Activated CD4-positive, alpha-beta T cell treated with anti-CD3 and anti-CD28 coated beads, Interleukin-2, amount 10 ng/mL, durations not matched to agents 7 days and 5 days (primary cell): ENCODE measurements at regions not wholly inside any gene's neighbourhood (a gene's known extent, or its start where the extent isn't known, plus 50 kb on each side); places are given as distances from the start of the nearest gene placed in this dataset.
"Not testable (repeated sequence)": the region's sequence is repeated elsewhere in the genome, so short reads cannot be mapped to it uniquely, and the experiment has no call there.

ENCODE experiments used
- CTCF ChIA-PET: fragments of 350-600 bp; sonication (Branson Sonifier 250); formaldehyde crosslinking; loops from one replicate; lab custom pipeline; 2021; ENCODE audit warnings: antibody characterized with exemption; lab: Charles Lee
- POLR2A ChIA-PET: fragments of 350-600 bp; sonication (Branson Sonifier 250); formaldehyde crosslinking; loops from one replicate; lab custom pipeline; 2021; ENCODE audit warnings: antibody characterized with exemption; lab: Charles Lee
- DNase-seq: peaks from one replicate; pipeline ENCODE4 v3.0.0-alpha.2; 2020
- H3K27ac Mint-ChIP-seq: one replicate; pipeline ENCODE4 v1.8.0; 2021; ENCODE audit warnings: mild to moderate bottlenecking, moderate library complexity, mixed read lengths
- H3K27me3 Mint-ChIP-seq: one replicate; pipeline ENCODE4 v1.8.0; 2021; ENCODE audit warnings: mixed read lengths
- H3K36me3 Mint-ChIP-seq: one replicate; pipeline ENCODE4 v1.8.0; 2021; ENCODE audit warnings: low read depth, mixed read lengths
- H3K4me1 Mint-ChIP-seq: one replicate; pipeline ENCODE4 v1.8.0; 2021; ENCODE audit warnings: mixed read lengths
- H3K4me3 Mint-ChIP-seq: one replicate; pipeline ENCODE4 v1.8.0; 2021; ENCODE audit warnings: mild to moderate bottlenecking, moderate library complexity, mixed read lengths
- H3K9me3 Mint-ChIP-seq: one replicate; pipeline ENCODE4 v1.8.0; 2021; ENCODE audit warnings: mixed read lengths

GRCh38 chr16:21529060-21529658, 70.2 kb upstream of the METTL9 start:
- POLR2A ChIA-PET, H3K27ac Mint-ChIP-seq, H3K4me1 Mint-ChIP-seq, H3K9me3 Mint-ChIP-seq, H3K36me3 Mint-ChIP-seq, DNase-seq, H3K27me3 Mint-ChIP-seq, H3K4me3 Mint-ChIP-seq: not testable (repeated sequence)
- CTCF ChIA-PET, result interaction anchor here (0.6 kb wide), 1 partner anchor 631 kb away, joined by 3 read pairs; no protein-coding TSS in a partner anchor

- CTCF ChIA-PET, result interaction anchor here (0.7 kb wide), 1 partner anchor 658 kb away, joined by 3 read pairs; no protein-coding TSS in a partner anchor
- H3K36me3 Mint-ChIP-seq, POLR2A ChIA-PET, H3K27me3 Mint-ChIP-seq, H3K4me3 Mint-ChIP-seq, H3K9me3 Mint-ChIP-seq, DNase-seq, H3K27ac Mint-ChIP-seq, H3K4me1 Mint-ChIP-seq: not testable (repeated sequence)
These were observed 68.5 kb upstream of the METTL9 start for GRCh38 chr16:21530729-21531383.

GRCh38 chr16:21532996-21533395, 66.4 kb upstream of the METTL9 start:
- H3K9me3 Mint-ChIP-seq, H3K4me1 Mint-ChIP-seq, DNase-seq, H3K4me3 Mint-ChIP-seq, H3K27ac Mint-ChIP-seq, H3K36me3 Mint-ChIP-seq, H3K27me3 Mint-ChIP-seq, POLR2A ChIA-PET, CTCF ChIA-PET: not testable (repeated sequence)

- POLR2A ChIA-PET, H3K36me3 Mint-ChIP-seq, H3K4me1 Mint-ChIP-seq, H3K27me3 Mint-ChIP-seq, H3K27ac Mint-ChIP-seq, CTCF ChIA-PET, DNase-seq, H3K4me3 Mint-ChIP-seq, H3K9me3 Mint-ChIP-seq: not testable (repeated sequence)
These were observed 65.9 kb upstream of the METTL9 start for GRCh38 chr16:21533474-21533873.

- H3K27me3 Mint-ChIP-seq, H3K4me3 Mint-ChIP-seq, H3K4me1 Mint-ChIP-seq, H3K36me3 Mint-ChIP-seq, POLR2A ChIA-PET, DNase-seq, H3K9me3 Mint-ChIP-seq, H3K27ac Mint-ChIP-seq, CTCF ChIA-PET: not testable (repeated sequence)
These were observed 64.8 kb upstream of the METTL9 start for GRCh38 chr16:21534561-21534960.

GRCh38 chr16:21535201-21535600, 64.2 kb upstream of the METTL9 start:
- H3K36me3 Mint-ChIP-seq, H3K9me3 Mint-ChIP-seq, CTCF ChIA-PET, H3K27ac Mint-ChIP-seq, H3K4me3 Mint-ChIP-seq, POLR2A ChIA-PET, DNase-seq, H3K27me3 Mint-ChIP-seq: not testable (repeated sequence)
- peaks cover 11% of the 10 kb centered on the region for H3K4me1 Mint-ChIP-seq

GRCh38 chr16:21536740-21537139, 62.6 kb upstream of the METTL9 start:
- DNase-seq, H3K9me3 Mint-ChIP-seq, CTCF ChIA-PET, H3K36me3 Mint-ChIP-seq, H3K4me3 Mint-ChIP-seq, H3K27me3 Mint-ChIP-seq, H3K27ac Mint-ChIP-seq, POLR2A ChIA-PET: not testable (repeated sequence)
- H3K4me1 Mint-ChIP-seq, result peaks cover 23% of the 10 kb centered on the region

GRCh38 chr16:21537598-21537997, 61.8 kb upstream of the METTL9 start:
- CTCF ChIA-PET, H3K36me3 Mint-ChIP-seq, H3K4me3 Mint-ChIP-seq, H3K27me3 Mint-ChIP-seq, POLR2A ChIA-PET, H3K27ac Mint-ChIP-seq, H3K9me3 Mint-ChIP-seq, DNase-seq: not testable (repeated sequence)
- H3K4me1 Mint-ChIP-seq, result peaks cover 27% of the 10 kb centered on the region

- H3K36me3 Mint-ChIP-seq, DNase-seq, H3K4me3 Mint-ChIP-seq, CTCF ChIA-PET, H3K27me3 Mint-ChIP-seq, POLR2A ChIA-PET, H3K9me3 Mint-ChIP-seq, H3K27ac Mint-ChIP-seq: not testable (repeated sequence)
- H3K4me1 Mint-ChIP-seq, result peaks cover 31% of the 10 kb centered on the region
These were observed 60.2 kb upstream of the METTL9 start for GRCh38 chr16:21539107-21539618.

GRCh38 chr16:21540770-21541433, 58.5 kb upstream of the METTL9 start:
- H3K27me3 Mint-ChIP-seq, H3K9me3 Mint-ChIP-seq, H3K36me3 Mint-ChIP-seq, POLR2A ChIA-PET, CTCF ChIA-PET: not testable (repeated sequence)
- Mint-ChIP-seq H3K27ac (peak overlapping the region; percentile 68), H3K4me1 (peaks cover 31% of the 10 kb centered on the region), H3K4me3 (peak overlapping the region; percentile 3)
- peak; percentile 69 for DNase-seq

- H3K27me3 Mint-ChIP-seq, DNase-seq, H3K36me3 Mint-ChIP-seq, H3K4me3 Mint-ChIP-seq, H3K9me3 Mint-ChIP-seq, CTCF ChIA-PET, POLR2A ChIA-PET: not testable (repeated sequence)
- Mint-ChIP-seq H3K27ac (peak overlapping the region; percentile 68), H3K4me1 (peaks cover 31% of the 10 kb centered on the region)
These were observed 57.7 kb upstream of the METTL9 start for GRCh38 chr16:21541611-21542051.

GRCh38 chr16:21542075-21542474, 57.3 kb upstream of the METTL9 start:
- POLR2A ChIA-PET, H3K9me3 Mint-ChIP-seq, H3K36me3 Mint-ChIP-seq, H3K4me3 Mint-ChIP-seq, DNase-seq, H3K27me3 Mint-ChIP-seq, CTCF ChIA-PET: not testable (repeated sequence)
- H3K27ac Mint-ChIP-seq, result peak overlapping the region; percentile 76
- peaks cover 31% of the 10 kb centered on the region for H3K4me1 Mint-ChIP-seq

GRCh38 chr16:21542491-21543124, 56.8 kb upstream of the METTL9 start:
- DNase-seq, H3K36me3 Mint-ChIP-seq, POLR2A ChIA-PET, H3K9me3 Mint-ChIP-seq, CTCF ChIA-PET, H3K27ac Mint-ChIP-seq, H3K27me3 Mint-ChIP-seq, H3K4me3 Mint-ChIP-seq: not testable (repeated sequence)
- peaks cover 31% of the 10 kb centered on the region for H3K4me1 Mint-ChIP-seq
